GM12874 (cell line): ENCODE measurements at regions not wholly inside any gene's neighbourhood (a gene's known extent, or its start where the extent isn't known, plus 50 kb on each side); places are given as distances from the start of the nearest gene placed in this dataset.
A peak's percentile ranks its signal among the peaks of the same experiment; 100 is the strongest.

ENCODE experiments used
- CTCF ChIP-seq: IDR thresholded peaks from 2 replicates; pipeline ENCODE4 v1.5.1; 2011; ENCODE audit warnings: low read depth, mild to moderate bottlenecking, control low read depth, low read length, moderate library complexity; ENCODE audit not compliant: insufficient read depth

- TF ChIP-seq CTCF: no peak
These were observed 86.1 kb upstream of the NTRK3 start for GRCh38 chr15:88342666-88343065.

- TF ChIP-seq CTCF: no peak
These were observed 85.1 kb upstream of the NTRK3 start for GRCh38 chr15:88341653-88342052.

GRCh38 chr15:88341006-88341405 is 84.5 kb upstream of the NTRK3 start:
- no peak for TF ChIP-seq CTCF

- no peak for TF ChIP-seq CTCF
These were observed 81.5 kb upstream of the NTRK3 start for GRCh38 chr15:88337993-88338392.

GRCh38 chr15:88335074-88335473 is 78.5 kb upstream of the NTRK3 start:
- no peak for TF ChIP-seq CTCF

- TF ChIP-seq CTCF: no peak
These were observed 77.9 kb upstream of the NTRK3 start for GRCh38 chr15:88334436-88334835.

GRCh38 chr15:88331291-88331690 is 74.8 kb upstream of the NTRK3 start:
- TF ChIP-seq CTCF: peak; percentile 84

GRCh38 chr15:88326924-88327323 is 70.4 kb upstream of the NTRK3 start:
- no peak for TF ChIP-seq CTCF
